ENCODE measurements at regions not wholly inside any gene's neighbourhood (a gene's known extent, or its start where the extent isn't known, plus 50 kb on each side); places are given as distances from the start of the nearest gene placed in this dataset.

DNA sequence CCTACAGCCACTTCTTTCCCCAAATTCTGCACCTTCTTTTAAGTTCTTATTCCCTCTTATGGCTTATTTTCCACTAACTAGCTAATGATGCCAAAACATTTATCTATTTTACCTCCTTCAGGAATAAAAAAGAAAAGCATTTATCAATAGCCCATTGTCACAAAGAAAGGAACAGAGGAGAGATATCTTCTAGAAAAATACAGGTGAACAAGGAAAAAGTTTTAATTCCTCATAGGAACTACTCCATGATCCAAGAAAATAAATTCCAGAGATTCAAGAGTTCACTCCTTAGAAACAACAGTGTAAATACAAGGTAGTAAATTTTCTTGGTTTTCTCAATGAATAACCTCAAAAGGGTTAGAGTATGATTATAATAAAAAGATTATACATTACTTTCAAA, 52.6 kb upstream of the TOP3B start:
- Mint-ChIP-seq H3K36me3 (ENCODE audit: low read depth) (no peaks in the 10 kb centered on the region), H3K4me1 (no peaks in the 10 kb centered on the region), H3K4me3 (no peak overlapping the region), H3K27ac (no peak overlapping the region), H3K27me3 (peaks cover 17% of the 10 kb centered on the region), H3K9me3 (no peaks in the 10 kb centered on the region)
- no peak for DNase-seq
- intact Hi-C loops (cut with micrococcal nuclease): no loop called here

GRCh38 chr22:22034469-22035132, 52.0 kb upstream of the TOP3B start:
- peaks cover 14% of the 10 kb centered on the region for H3K27me3 Mint-ChIP-seq
- DNase-seq: no peak
- intact Hi-C loops (cut with micrococcal nuclease): no loop called here
- H3K9me3 Mint-ChIP-seq: no peaks in the 10 kb centered on the region
- no peak overlapping the region for H3K27ac Mint-ChIP-seq
- no peaks in the 10 kb centered on the region for H3K4me1 Mint-ChIP-seq
- no peaks in the 10 kb centered on the region for H3K36me3 Mint-ChIP-seq (ENCODE audit: low read depth)
- no peak overlapping the region for H3K4me3 Mint-ChIP-seq

- intact Hi-C loops (cut with micrococcal nuclease): no loop called here
- Mint-ChIP-seq H3K4me1 (no peaks in the 10 kb centered on the region), H3K36me3 (ENCODE audit: low read depth) (no peaks in the 10 kb centered on the region), H3K27me3 (peaks cover 9% of the 10 kb centered on the region), H3K27ac (no peak overlapping the region), H3K9me3 (no peaks in the 10 kb centered on the region), H3K4me3 (no peak overlapping the region)
- DNase-seq: no peak
These were observed 51.3 kb upstream of the TOP3B start for GRCh38 chr22:22033803-22034468.

- Mint-ChIP-seq H3K36me3 (ENCODE audit: low read depth) (no peaks in the 10 kb centered on the region), H3K27me3 (peaks cover 9% of the 10 kb centered on the region), H3K4me1 (no peaks in the 10 kb centered on the region), H3K9me3 (no peaks in the 10 kb centered on the region), H3K4me3 (no peak overlapping the region), H3K27ac (no peak overlapping the region)
- DNase-seq: no peak
- intact Hi-C loops (cut with micrococcal nuclease): no loop called here
These were observed 50.6 kb upstream of the TOP3B start for GRCh38 chr22:22032906-22033802.

DNA sequence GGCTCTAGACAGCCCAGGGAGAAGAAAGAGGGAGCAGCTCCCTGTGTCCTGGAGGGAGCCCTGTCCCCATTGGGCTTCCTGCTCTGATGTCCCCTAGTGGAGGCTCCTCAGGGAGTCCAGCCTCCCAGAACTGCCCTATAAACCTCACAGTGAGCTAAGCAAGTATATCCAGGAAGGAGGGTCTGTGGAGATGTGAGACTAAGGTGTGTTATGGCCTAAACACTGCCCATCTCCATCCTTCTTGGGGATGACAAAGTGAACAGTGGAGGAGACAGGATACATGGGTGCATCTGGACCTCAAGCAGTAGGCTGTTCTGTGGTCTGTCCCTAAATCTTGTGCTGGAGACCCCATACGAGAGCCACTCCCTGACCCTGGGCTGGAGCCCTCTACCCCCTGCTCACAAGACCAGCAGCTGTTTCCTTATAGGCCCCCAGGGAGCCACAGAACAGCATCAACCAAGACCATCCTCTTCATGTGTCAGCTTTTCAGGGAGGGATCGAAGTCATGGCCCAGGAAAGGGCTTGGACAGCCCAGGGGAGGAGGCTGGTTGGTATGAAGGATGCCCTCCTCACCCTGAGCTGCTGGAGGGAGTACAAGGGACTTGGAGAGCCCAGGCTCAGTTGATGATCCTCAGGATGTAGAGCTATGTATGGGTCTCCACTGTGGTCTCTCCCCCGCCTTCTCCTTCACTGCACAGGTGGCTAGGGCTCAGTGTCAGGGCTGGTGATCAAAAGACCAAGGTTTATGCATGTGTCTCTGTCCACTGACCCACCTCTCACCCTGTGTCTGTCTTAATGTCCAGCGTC, 49.7 kb upstream of the TOP3B start:
- Mint-ChIP-seq H3K4me3 (no peak overlapping the region), H3K4me1 (no peaks in the 10 kb centered on the region), H3K27me3 (peaks cover 9% of the 10 kb centered on the region), H3K36me3 (ENCODE audit: low read depth) (no peaks in the 10 kb centered on the region), H3K27ac (no peak overlapping the region), H3K9me3 (no peaks in the 10 kb centered on the region)
- DNase-seq: no peak
- intact Hi-C loops (cut with micrococcal nuclease): no loop called here
